ENCODE measurements at regions not wholly inside any gene's neighbourhood (a gene's known extent, or its start where the extent isn't known, plus 50 kb on each side); places are given as distances from the start of the nearest gene placed in this dataset.

DNA sequence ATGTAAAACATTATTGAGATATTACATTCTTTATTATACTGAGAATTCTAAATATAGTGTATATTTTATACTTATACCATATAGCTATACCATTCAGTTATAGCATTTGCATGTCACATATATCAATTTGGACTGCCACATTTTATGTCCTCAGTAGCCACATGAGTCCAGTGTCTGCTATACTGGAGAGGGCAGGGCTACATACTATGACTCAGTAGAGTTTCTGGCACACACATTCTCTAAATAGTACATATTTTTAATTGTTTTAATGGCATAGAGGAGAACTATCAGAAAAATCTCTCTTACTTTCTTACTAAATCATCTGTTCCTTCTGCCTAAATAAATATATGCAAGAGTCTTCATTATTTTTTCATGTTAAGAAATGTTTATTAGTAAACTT, 55.4 kb upstream of the COL5A2 start:
- no peak for TF ChIP-seq EP300 (IDR thresholded peaks at IDR 0.05)
- TF ChIP-seq, protein P1, sequence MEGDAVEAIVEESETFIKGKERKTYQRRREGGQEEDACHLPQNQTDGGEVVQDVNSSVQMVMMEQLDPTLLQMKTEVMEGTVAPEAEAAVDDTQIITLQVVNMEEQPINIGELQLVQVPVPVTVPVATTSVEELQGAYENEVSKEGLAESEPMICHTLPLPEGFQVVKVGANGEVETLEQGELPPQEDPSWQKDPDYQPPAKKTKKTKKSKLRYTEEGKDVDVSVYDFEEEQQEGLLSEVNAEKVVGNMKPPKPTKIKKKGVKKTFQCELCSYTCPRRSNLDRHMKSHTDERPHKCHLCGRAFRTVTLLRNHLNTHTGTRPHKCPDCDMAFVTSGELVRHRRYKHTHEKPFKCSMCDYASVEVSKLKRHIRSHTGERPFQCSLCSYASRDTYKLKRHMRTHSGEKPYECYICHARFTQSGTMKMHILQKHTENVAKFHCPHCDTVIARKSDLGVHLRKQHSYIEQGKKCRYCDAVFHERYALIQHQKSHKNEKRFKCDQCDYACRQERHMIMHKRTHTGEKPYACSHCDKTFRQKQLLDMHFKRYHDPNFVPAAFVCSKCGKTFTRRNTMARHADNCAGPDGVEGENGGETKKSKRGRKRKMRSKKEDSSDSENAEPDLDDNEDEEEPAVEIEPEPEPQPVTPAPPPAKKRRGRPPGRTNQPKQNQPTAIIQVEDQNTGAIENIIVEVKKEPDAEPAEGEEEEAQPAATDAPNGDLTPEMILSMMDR (IDR thresholded peaks at IDR 0.05), result no peak
